Natural killer cell treated with Interleukin-12 subunit alpha and Interleukin-12 subunit beta and Interleukin-15 and Interleukin-18, amount 100 ng/mL, for 72 hours (primary cell): ENCODE measurements at regions not wholly inside any gene's neighbourhood (a gene's known extent, or its start where the extent isn't known, plus 50 kb on each side); places are given as distances from the start of the nearest gene placed in this dataset.

Experiments used
- ATAC-seq, 2 donors: fragments of 150-1000 bp; cut with Tn5 transposase in 1 of 2; sonication (Bioruptor Pico), chemical (Tn5 transposase) in 1 of 2; 2 replicates each; pipeline ENCODE4 v1.10.0; 2021
- DNase-seq: peaks from one replicate; pipeline ENCODE4 v3.0.0; 2022; ENCODE audit warnings: low spot score
- H3K27ac Mint-ChIP-seq, 2 donors: 1 replicate in 1 of 2; 2 replicates in 1 of 2; pipeline ENCODE4 v1.8.0; 2022; ENCODE audit warnings: mixed read lengths in 2 of 2, mild to moderate bottlenecking in 1 of 2, moderate library complexity in 1 of 2
- H3K27me3 Mint-ChIP-seq, 2 donors: 1 replicate in 1 of 2; 2 replicates in 1 of 2; pipeline ENCODE4 v1.8.0; 2022; ENCODE audit warnings: mixed read lengths in 2 of 2
- H3K36me3 Mint-ChIP-seq: one replicate; pipeline ENCODE4 v1.8.0; 2022; ENCODE audit warnings: mixed read lengths
- H3K4me1 Mint-ChIP-seq, 2 donors: 1 replicate in 1 of 2; 2 replicates in 1 of 2; pipeline ENCODE4 v1.8.0; 2022; ENCODE audit warnings: low read depth in 2 of 2, mixed read lengths in 2 of 2, mild to moderate bottlenecking in 1 of 2
- H3K4me3 Mint-ChIP-seq: one replicate; pipeline ENCODE4 v1.8.0; 2022; ENCODE audit warnings: mixed read lengths
- H3K9me3 Mint-ChIP-seq: 2 replicates; pipeline ENCODE4 v1.8.0; 2022; ENCODE audit warnings: mixed read lengths

- peaks cover 0 to 3% of the 10 kb centered on the region in 2 donors for H3K27me3 Mint-ChIP-seq
- no peaks in the 10 kb centered on the region for H3K9me3 Mint-ChIP-seq
- ATAC-seq = no peak
- DNase-seq = no peak
- no peak overlapping the region for H3K4me3 Mint-ChIP-seq
- H3K4me1 Mint-ChIP-seq = no peaks in the 10 kb centered on the region
- no peaks in the 10 kb centered on the region for H3K36me3 Mint-ChIP-seq
- H3K27ac Mint-ChIP-seq = no peak overlapping the region
These were observed 272.5 kb upstream of the SOX4 start for GRCh38 chr6:21321076-21321475.

GRCh38 chr6:21321531-21321930 is 272.0 kb upstream of the SOX4 start:
- no peak overlapping the region for H3K4me3 Mint-ChIP-seq
- H3K27me3 Mint-ChIP-seq = peaks cover 0 to 3% of the 10 kb centered on the region in 2 donors
- no peak overlapping the region for H3K27ac Mint-ChIP-seq
- no peaks in the 10 kb centered on the region for H3K9me3 Mint-ChIP-seq
- H3K4me1 Mint-ChIP-seq = no peaks in the 10 kb centered on the region
- DNase-seq (no peak), ATAC-seq (no peak)
- H3K36me3 Mint-ChIP-seq = no peaks in the 10 kb centered on the region

GRCh38 chr6:21323577-21323976 is 270.0 kb upstream of the SOX4 start:
- H3K27ac Mint-ChIP-seq = no peak overlapping the region
- peaks cover 0 to 3% of the 10 kb centered on the region in 2 donors for H3K27me3 Mint-ChIP-seq
- ATAC-seq = no peak
- H3K36me3 Mint-ChIP-seq = no peaks in the 10 kb centered on the region
- H3K4me3 Mint-ChIP-seq = no peak overlapping the region
- no peaks in the 10 kb centered on the region for H3K4me1 Mint-ChIP-seq
- no peaks in the 10 kb centered on the region for H3K9me3 Mint-ChIP-seq
- DNase-seq = no peak

GRCh38 chr6:21325201-21325856 is 268.2 kb upstream of the SOX4 start:
- DNase-seq (no peak), ATAC-seq (no peak)
- Mint-ChIP-seq H3K4me3 (no peak overlapping the region), H3K9me3 (no peaks in the 10 kb centered on the region), H3K36me3 (no peaks in the 10 kb centered on the region), H3K4me1 (no peaks in the 10 kb centered on the region), H3K27ac (no peak overlapping the region), H3K27me3 (peaks cover 0 to 3% of the 10 kb centered on the region in 2 donors)

- ATAC-seq (no peak), DNase-seq (no peak)
- H3K27ac Mint-ChIP-seq = no peak overlapping the region
These were observed 266.0 kb upstream of the SOX4 start for GRCh38 chr6:21327326-21328112.

GRCh38 chr6:21331235-21331634 is 262.3 kb upstream of the SOX4 start:
- Mint-ChIP-seq H3K9me3 (no peaks in the 10 kb centered on the region), H3K4me3 (no peak overlapping the region), H3K36me3 (no peaks in the 10 kb centered on the region), H3K27ac (no peak overlapping the region), H3K4me1 (peaks cover 0 to 2% of the 10 kb centered on the region in 2 donors), H3K27me3 (peaks cover 0 to 7% of the 10 kb centered on the region in 2 donors)
- no peak for ATAC-seq
- no peak for DNase-seq

More at GRCh38 chr6:21327326-21328112, 266.0 kb upstream of the SOX4 start:
- H3K36me3 Mint-ChIP-seq = no peaks in the 10 kb centered on the region
- no peaks in the 10 kb centered on the region for H3K4me1 Mint-ChIP-seq
- H3K27me3 Mint-ChIP-seq = peaks cover 0 to 5% of the 10 kb centered on the region in 2 donors
- H3K9me3 Mint-ChIP-seq = no peaks in the 10 kb centered on the region
- no peak overlapping the region for H3K4me3 Mint-ChIP-seq

GRCh38 chr6:21332077-21332476 is 261.5 kb upstream of the SOX4 start:
- Mint-ChIP-seq H3K9me3 (no peaks in the 10 kb centered on the region), H3K4me3 (no peak overlapping the region), H3K27ac (no peak overlapping the region), H3K36me3 (no peaks in the 10 kb centered on the region), H3K27me3 (peaks cover 8 to 11% of the 10 kb centered on the region in 2 donors), H3K4me1 (peaks cover 0 to 2% of the 10 kb centered on the region in 2 donors)
- DNase-seq (no peak), ATAC-seq (no peak)

GRCh38 chr6:21332660-21333059 is 260.9 kb upstream of the SOX4 start:
- ATAC-seq (no peak), DNase-seq (no peak)
- no peak overlapping the region for H3K4me3 Mint-ChIP-seq
- peaks cover 0 to 2% of the 10 kb centered on the region in 2 donors for H3K4me1 Mint-ChIP-seq
- H3K9me3 Mint-ChIP-seq = peaks cover 4% of the 10 kb centered on the region
- H3K36me3 Mint-ChIP-seq = no peaks in the 10 kb centered on the region
- H3K27me3 Mint-ChIP-seq = peaks cover 14 to 15% of the 10 kb centered on the region in 2 donors
- H3K27ac Mint-ChIP-seq = no peak overlapping the region

GRCh38 chr6:21333715-21334114 is 259.8 kb upstream of the SOX4 start:
- Mint-ChIP-seq H3K36me3 (no peaks in the 10 kb centered on the region), H3K27ac (no peak overlapping the region), H3K27me3 (peaks cover 18 to 21% of the 10 kb centered on the region in 2 donors), H3K4me3 (no peak overlapping the region), H3K9me3 (peaks cover 4% of the 10 kb centered on the region), H3K4me1 (peaks cover 0 to 2% of the 10 kb centered on the region in 2 donors)
- no peak for ATAC-seq
- no peak for DNase-seq

- Mint-ChIP-seq H3K27ac (no peak overlapping the region), H3K27me3 (peaks cover 21% of the 10 kb centered on the region in 2 donors), H3K4me1 (peaks cover 0 to 2% of the 10 kb centered on the region in 2 donors), H3K4me3 (no peak overlapping the region), H3K9me3 (peaks cover 4% of the 10 kb centered on the region), H3K36me3 (no peaks in the 10 kb centered on the region)
- ATAC-seq = no peak
- no peak for DNase-seq
These were observed 258.9 kb upstream of the SOX4 start for GRCh38 chr6:21334651-21335050.

- Mint-ChIP-seq H3K4me3 (no peak overlapping the region), H3K27me3 (peaks cover 21% of the 10 kb centered on the region in 2 donors), H3K4me1 (peaks cover 0 to 2% of the 10 kb centered on the region in 2 donors), H3K36me3 (no peaks in the 10 kb centered on the region), H3K9me3 (peaks cover 4% of the 10 kb centered on the region), H3K27ac (no peak overlapping the region)
- DNase-seq (no peak), ATAC-seq (no peak)
These were observed 258.0 kb upstream of the SOX4 start for GRCh38 chr6:21335591-21335990.

GRCh38 chr6:21337263-21337662 is 256.3 kb upstream of the SOX4 start:
- H3K27ac Mint-ChIP-seq = no peak overlapping the region
- ATAC-seq = no peak
- no peaks in the 10 kb centered on the region for H3K36me3 Mint-ChIP-seq
- no peak for DNase-seq
- H3K27me3 Mint-ChIP-seq = peaks cover 19 to 21% of the 10 kb centered on the region in 2 donors
- H3K4me1 Mint-ChIP-seq = peaks cover 0 to 2% of the 10 kb centered on the region in 2 donors
- no peak overlapping the region for H3K4me3 Mint-ChIP-seq
- H3K9me3 Mint-ChIP-seq = peaks cover 4% of the 10 kb centered on the region

GRCh38 chr6:21340573-21340972 is 253.0 kb upstream of the SOX4 start:
- no peak overlapping the region for H3K4me3 Mint-ChIP-seq
- H3K4me1 Mint-ChIP-seq = no peaks in the 10 kb centered on the region
- peaks cover 16 to 37% of the 10 kb centered on the region in 2 donors for H3K27me3 Mint-ChIP-seq
- H3K9me3 Mint-ChIP-seq = peaks cover 4% of the 10 kb centered on the region
- no peak overlapping the region for H3K27ac Mint-ChIP-seq
- H3K36me3 Mint-ChIP-seq = no peaks in the 10 kb centered on the region
- ATAC-seq (no peak), DNase-seq (no peak)

GRCh38 chr6:21341910-21342309 is 251.6 kb upstream of the SOX4 start:
- Mint-ChIP-seq H3K27me3 (peaks cover 16 to 36% of the 10 kb centered on the region in 2 donors), H3K4me1 (no peaks in the 10 kb centered on the region), H3K36me3 (no peaks in the 10 kb centered on the region), H3K4me3 (no peak overlapping the region), H3K27ac (no peak overlapping the region), H3K9me3 (peaks cover 7% of the 10 kb centered on the region)
- ATAC-seq (no peak), DNase-seq (no peak)
